ENCODE measurements at regions not wholly inside any gene's neighbourhood (a gene's known extent, or its start where the extent isn't known, plus 50 kb on each side); places are given as distances from the start of the nearest gene placed in this dataset.

GRCh38 chr4:155478336-155478835 is 101.6 kb upstream of the MAP9 start:
- H3K4me1 ChIP-seq = no peaks in the 10 kb centered on the region
- no peak overlapping the region for H3K27ac ChIP-seq
- H3K9me3 ChIP-seq = no peaks in the 10 kb centered on the region
- DNase-seq (ENCODE audit: low spot score in 2 of 2) = no peak
- TF ChIP-seq CTCF (IDR thresholded peaks at IDR 0.05) = no peak
- TF ChIP-seq POLR2A (IDR thresholded peaks at IDR 0.05) = no peak
- TF ChIP-seq EP300 (IDR thresholded peaks at IDR 0.05) = no peak
- H3K27me3 ChIP-seq = no peaks in the 10 kb centered on the region
- H3K36me3 ChIP-seq = no peaks in the 10 kb centered on the region
- H3K4me3 ChIP-seq = no peak overlapping the region
- 79 to 82% methylated on average over 3 of the region's 3 CpGs for WGBS, 2 donors

- Histone ChIP-seq H3K9me3 (no peaks in the 10 kb centered on the region), H3K36me3 (no peaks in the 10 kb centered on the region), H3K4me1 (no peaks in the 10 kb centered on the region), H3K27ac (no peak overlapping the region), H3K27me3 (no peaks in the 10 kb centered on the region), H3K4me3 (no peak overlapping the region)
- no peak for DNase-seq (ENCODE audit: low spot score in 2 of 2)
- 64 to 66% methylated on average over 5 of the region's 5 CpGs for WGBS, 2 donors
- TF ChIP-seq POLR2A (IDR thresholded peaks at IDR 0.05) (no peak), CTCF (IDR thresholded peaks at IDR 0.05) (no peak), EP300 (IDR thresholded peaks at IDR 0.05) (no peak)
Measured at GRCh38 chr4:155474758-155475157, 98.0 kb upstream of the MAP9 start.

- 51 to 58% methylated on average over 3 of the region's 3 CpGs for WGBS, 2 donors
- H3K9me3 ChIP-seq = no peaks in the 10 kb centered on the region
- TF ChIP-seq CTCF (IDR thresholded peaks at IDR 0.05) (no peak), POLR2A (IDR thresholded peaks at IDR 0.05) (no peak), EP300 (IDR thresholded peaks at IDR 0.05) (no peak)
- H3K27ac ChIP-seq = no peak overlapping the region
- H3K4me3 ChIP-seq = no peak overlapping the region
- H3K36me3 ChIP-seq = no peaks in the 10 kb centered on the region
- DNase-seq (ENCODE audit: low spot score in 2 of 2) = no peak
- no peaks in the 10 kb centered on the region for H3K4me1 ChIP-seq
- no peaks in the 10 kb centered on the region for H3K27me3 ChIP-seq
Measured at GRCh38 chr4:155473420-155474095, 96.8 kb upstream of the MAP9 start.

GRCh38 chr4:155468282-155468681 is 91.5 kb upstream of the MAP9 start:
- Histone ChIP-seq H3K4me3 (no peak overlapping the region), H3K36me3 (no peaks in the 10 kb centered on the region), H3K9me3 (no peaks in the 10 kb centered on the region), H3K4me1 (no peaks in the 10 kb centered on the region), H3K27me3 (no peaks in the 10 kb centered on the region), H3K27ac (no peak overlapping the region)
- TF ChIP-seq CTCF (IDR thresholded peaks at IDR 0.05) (no peak), POLR2A (IDR thresholded peaks at IDR 0.05) (no peak), EP300 (IDR thresholded peaks at IDR 0.05) (no peak)
- DNase-seq (ENCODE audit: low spot score in 2 of 2) = no peak
- WGBS, 2 donors = 70 to 72% methylated on average over 1 of the region's 1 CpG

GRCh38 chr4:155450676-155451075 is 73.9 kb upstream of the MAP9 start:
- Histone ChIP-seq H3K4me3 (no peak overlapping the region), H3K9me3 (no peaks in the 10 kb centered on the region), H3K36me3 (no peaks in the 10 kb centered on the region), H3K27ac (no peak overlapping the region), H3K4me1 (no peaks in the 10 kb centered on the region), H3K27me3 (no peaks in the 10 kb centered on the region)
- TF ChIP-seq POLR2A (IDR thresholded peaks at IDR 0.05) = no peak
- TF ChIP-seq EP300 (IDR thresholded peaks at IDR 0.05) = no peak
- no peak for TF ChIP-seq CTCF (IDR thresholded peaks at IDR 0.05)
- 89 to 92% methylated on average over 2 of the region's 2 CpGs for WGBS, 2 donors
- no peak for DNase-seq (ENCODE audit: low spot score in 2 of 2)
